EH (cell line): ENCODE measurements at regions not wholly inside any gene's neighbourhood (a gene's known extent, or its start where the extent isn't known, plus 50 kb on each side); places are given as distances from the start of the nearest gene placed in this dataset.
"Not testable (repeated sequence)": the region's sequence is repeated elsewhere in the genome, so short reads cannot be mapped to it uniquely, and the experiment has no call there.

Source experiments
- DNase-seq: peaks from one replicate; pipeline ENCODE4 v3.0.0-alpha.2; 2015; ENCODE audit warnings: low read depth

GRCh38 chr17:62196587-62196986 lies 131.5 kb upstream of the MED13 start:
- DNase-seq, result not testable (repeated sequence)

- no peak for DNase-seq
Measured at GRCh38 chr17:62194401-62194800, 129.3 kb upstream of the MED13 start.

- no peak for DNase-seq
Measured at GRCh38 chr17:62193249-62193648, 128.2 kb upstream of the MED13 start.

GRCh38 chr17:62191390-62192361 lies 126.6 kb upstream of the MED13 start:
- no peak for DNase-seq

GRCh38 chr17:62189377-62189776 lies 124.3 kb upstream of the MED13 start:
- no peak for DNase-seq

- DNase-seq, result no peak
Measured at GRCh38 chr17:62188713-62189112, 123.6 kb upstream of the MED13 start.

GRCh38 chr17:62187681-62188080 lies 122.6 kb upstream of the MED13 start:
- peak; percentile 43 for DNase-seq

GRCh38 chr17:62186841-62187240 lies 121.8 kb upstream of the MED13 start:
- DNase-seq, result no peak

- no peak for DNase-seq
Measured at GRCh38 chr17:62180772-62181171, 115.7 kb upstream of the MED13 start.

- DNase-seq, result peak; percentile 84
Measured at GRCh38 chr17:62179525-62180161, 114.6 kb upstream of the MED13 start.

GRCh38 chr17:62178579-62178978 lies 113.5 kb upstream of the MED13 start:
- peak; percentile 54 for DNase-seq

- peak; percentile 5 for DNase-seq
Measured at GRCh38 chr17:62172492-62173291, 107.6 kb upstream of the MED13 start.

GRCh38 chr17:62167076-62167475 lies 102.0 kb upstream of the MED13 start:
- DNase-seq, result no peak

GRCh38 chr17:62164747-62165722 lies 100.0 kb upstream of the MED13 start:
- DNase-seq, result peak; percentile 6

GRCh38 chr17:62163847-62164246 lies 98.8 kb upstream of the MED13 start:
- no peak for DNase-seq

- no peak for DNase-seq
Measured at GRCh38 chr17:62162898-62163297, 97.8 kb upstream of the MED13 start.

- no peak for DNase-seq
Measured at GRCh38 chr17:62161405-62162148, 96.5 kb upstream of the MED13 start.

- no peak for DNase-seq
Measured at GRCh38 chr17:62160816-62161215, 95.7 kb upstream of the MED13 start.

- no peak for DNase-seq
Measured at GRCh38 chr17:62159994-62160393, 94.9 kb upstream of the MED13 start.

- DNase-seq, result no peak
Measured at GRCh38 chr17:62156949-62157348, 91.9 kb upstream of the MED13 start.

- DNase-seq, result no peak
Measured at GRCh38 chr17:62154909-62155308, 89.8 kb upstream of the MED13 start.
